8988T (cell line): ENCODE measurements at regions not wholly inside any gene's neighbourhood (a gene's known extent, or its start where the extent isn't known, plus 50 kb on each side); places are given as distances from the start of the nearest gene placed in this dataset.
"Not testable (repeated sequence)": the region's sequence is repeated elsewhere in the genome, so short reads cannot be mapped to it uniquely, and the experiment has no call there.

Experiments used
- DNase-seq: peaks from one replicate; pipeline ENCODE4 v3.0.0; 2011

- DNase-seq = no peak
Observed at GRCh38 chr17:56694825-56695224, 101.3 kb downstream of the NOG start.

GRCh38 chr17:56697190-56697589, 103.7 kb downstream of the NOG start:
- DNase-seq = no peak

GRCh38 chr17:56699186-56699894, 105.8 kb downstream of the NOG start:
- peak; percentile 74 for DNase-seq

- no peak for DNase-seq
Observed at GRCh38 chr17:56700919-56701420, 107.5 kb downstream of the NOG start.

GRCh38 chr17:56707312-56708219, 114.1 kb downstream of the NOG start:
- no peak for DNase-seq

GRCh38 chr17:56708220-56708558, 114.7 kb downstream of the NOG start:
- no peak for DNase-seq

GRCh38 chr17:56708670-56709410, 115.3 kb downstream of the NOG start:
- no peak for DNase-seq

GRCh38 chr17:56710986-56711385, 117.5 kb downstream of the NOG start:
- peak; percentile 50 for DNase-seq

- DNase-seq = peak; percentile 35
Observed at GRCh38 chr17:56715613-56716357, 117.9 kb downstream of the C17orf67 start.

- DNase-seq = no peak
Observed at GRCh38 chr17:56717471-56717870, 116.2 kb downstream of the C17orf67 start.

GRCh38 chr17:56718515-56718914, 115.2 kb downstream of the C17orf67 start:
- no peak for DNase-seq

GRCh38 chr17:56723421-56723820, 110.3 kb downstream of the C17orf67 start:
- no peak for DNase-seq

- DNase-seq = no peak
Observed at GRCh38 chr17:56724664-56725063, 109.1 kb downstream of the C17orf67 start.

GRCh38 chr17:56725144-56725543, 108.6 kb downstream of the C17orf67 start:
- DNase-seq = no peak

- DNase-seq = no peak
Observed at GRCh38 chr17:56727876-56728617, 105.7 kb downstream of the C17orf67 start.

GRCh38 chr17:56731096-56731495, 102.6 kb downstream of the C17orf67 start:
- not testable (repeated sequence) for DNase-seq

GRCh38 chr17:56733833-56734232, 99.9 kb downstream of the C17orf67 start:
- no peak for DNase-seq

GRCh38 chr17:56735842-56736241, 97.9 kb downstream of the C17orf67 start:
- DNase-seq = no peak

- DNase-seq = no peak
Observed at GRCh38 chr17:56737421-56738161, 96.1 kb downstream of the C17orf67 start.

GRCh38 chr17:56739376-56739775, 94.3 kb downstream of the C17orf67 start:
- DNase-seq = no peak

- DNase-seq = no peak
Observed at GRCh38 chr17:56739776-56740175, 93.9 kb downstream of the C17orf67 start.
